GM12878 (cell line): ENCODE measurements at regions not wholly inside any gene's neighbourhood (a gene's known extent, or its start where the extent isn't known, plus 50 kb on each side); places are given as distances from the start of the nearest gene placed in this dataset.

Experiments
- ATAC-seq: fragments of 200-7000 bp; cut with Tn5 transposase; 3 replicates; pipeline ENCODE4 v1.9.1; 2020; ENCODE audit warnings: mild to moderate bottlenecking, moderate library complexity
- BruUV-seq: library from RNA; stranded (reverse); fragments of 400-500 nt; replicated peaks from 2 replicates; lab custom pipeline; 2021; lab: Mats Ljungman, UMichigan
- CTCF ChIA-PET: fragments of 300-600 bp; sonication (Branson Sonifier 250); formaldehyde crosslinking; extraction: SDS; loops from one replicate; lab custom pipeline; 2021; ENCODE audit warnings: inconsistent platforms; lab: Yijun Ruan, JAX
- POLR2A ChIA-PET: fragments of 350-600 bp; formaldehyde crosslinking; extraction: SDS; loops from one replicate; lab custom pipeline; 2021; ENCODE audit warnings: inconsistent platforms; lab: Charles Lee
- RAD21 ChIA-PET: fragments of 300-600 bp; sonication (Branson Sonifier 250); formaldehyde crosslinking; loops from one replicate; lab custom pipeline; 2023; ENCODE audit warnings: antibody characterized with exemption; ENCODE audit not compliant: unreplicated experiment; lab: Charles Lee
- SMC1A ChIA-PET: fragments of 300-600 bp; sonication (Branson Sonifier 250); formaldehyde crosslinking; loops from one replicate; lab custom pipeline; 2023; ENCODE audit not compliant: unreplicated experiment, uncharacterized antibody; lab: Charles Lee
- DNase-seq: peaks from one replicate; pipeline ENCODE4 v3.0.0-alpha.2; 2011; ENCODE audit warnings: low read depth, low spot score
- FAIRE-seq: peaks from 3 replicates; lab custom pipeline; 2011; peaks lifted over from hg19 to GRCh38; lab: Jason Lieb, UNC
- H2AFZ ChIP-seq: 2 replicates; pipeline ENCODE4 v1.6.0; 2011; ENCODE audit warnings: low read depth, low read length, control low read depth; ENCODE audit not compliant: control insufficient read depth
- H3K27ac ChIP-seq: 2 replicates; pipeline ENCODE4 v1.5.1; 2011; ENCODE audit warnings: control low read depth; ENCODE audit not compliant: control insufficient read depth, insufficient read depth
- H3K27me3 ChIP-seq, 2 experiments: replicated peaks in 1 of 2; 2 replicates each; pipeline versions ENCODE4 v1.6.0 to v1.6.1; 2011; ENCODE audit warnings: low read length in 1 of 2; ENCODE audit not compliant: control insufficient read depth in 2 of 2, insufficient read depth in 2 of 2
- H3K36me3 ChIP-seq, 2 experiments: 2 replicates each; pipeline ENCODE4 v1.5.1; 2011; ENCODE audit warnings: low read length in 1 of 2; ENCODE audit not compliant: control insufficient read depth in 2 of 2, insufficient read depth in 2 of 2
- H3K4me1 ChIP-seq: 2 replicates; pipeline ENCODE4 v1.6.1; 2011; ENCODE audit warnings: mild to moderate bottlenecking, low read length, moderate library complexity, mixed read lengths; ENCODE audit not compliant: control insufficient read depth, insufficient read depth
- H3K4me2 ChIP-seq: 2 replicates; pipeline ENCODE4 v1.6.0; 2011; ENCODE audit warnings: control low read depth; ENCODE audit not compliant: control insufficient read depth, insufficient read depth
- H3K4me3 ChIP-seq: fragments of 200-600 bp; sonication (generic); 2 replicates; pipeline ENCODE4 v1.5.1; 2016
- H3K79me2 ChIP-seq: 2 replicates; pipeline ENCODE4 v1.6.0; 2011; ENCODE audit warnings: low read length; ENCODE audit not compliant: control insufficient read depth, insufficient read depth
- H3K9ac ChIP-seq: 2 replicates; pipeline ENCODE4 v1.8.0; 2011; ENCODE audit warnings: low read length, control low read depth, mixed read lengths; ENCODE audit not compliant: control insufficient read depth, insufficient read depth
- H3K9me3 ChIP-seq: replicated peaks from 3 replicates; pipeline ENCODE4 v1.5.1; 2011; ENCODE audit warnings: mild to moderate bottlenecking, low read length; ENCODE audit not compliant: control insufficient read depth, insufficient read depth
- H4K20me1 ChIP-seq: 2 replicates; pipeline ENCODE4 v1.6.0; 2011; ENCODE audit not compliant: control insufficient read depth, insufficient read depth
- ASH2L ChIP-seq: fragments of 300-600, 200-600 bp; sonication (generic); IDR thresholded peaks from 2 replicates; pipeline ENCODE4 v1.6.1; 2017; ENCODE audit warnings: low read depth, mild to moderate bottlenecking, borderline replicate concordance
- ATF3 ChIP-seq: IDR thresholded peaks from 2 replicates; pipeline ENCODE4 v1.6.1; 2011; ENCODE audit warnings: low read depth, mild to moderate bottlenecking, low read length, moderate library complexity, borderline replicate concordance; ENCODE audit errors: extremely low read depth
- ATF7 ChIP-seq: fragments of 450-650 bp; IDR thresholded peaks from 2 replicates; pipeline ENCODE4 v1.6.1; 2016; ENCODE audit warnings: low read depth, mild to moderate bottlenecking
- CEBPB ChIP-seq, 2 experiments: fragments of 150-350 bp in 1 of 2; IDR thresholded peaks; 2 replicates each; pipeline ENCODE4 v1.6.1; 2012 to 2014; ENCODE audit warnings: low read depth in 2 of 2, low read length in 2 of 2, borderline replicate concordance in 1 of 2, inconsistent platforms in 1 of 2
- GABPA ChIP-seq: IDR thresholded peaks from 2 replicates; pipeline ENCODE4 v1.6.1; 2014; ENCODE audit warnings: antibody characterized with exemption, low read depth, mild to moderate bottlenecking, inconsistent platforms
- HSF1 ChIP-seq: fragments of 150-350 bp; IDR thresholded peaks from 2 replicates; pipeline ENCODE4 v1.6.1; 2014; ENCODE audit warnings: mild to moderate bottlenecking, low read depth, low read length
- IRF3 ChIP-seq: fragments of 450-650 bp; IDR thresholded peaks from 2 replicates; pipeline ENCODE4 v1.6.1; 2014; ENCODE audit warnings: mild to moderate bottlenecking
- IRF5 ChIP-seq: fragments of 450-650 bp; IDR thresholded peaks from 2 replicates; pipeline ENCODE4 v1.6.1; 2017; ENCODE audit warnings: borderline replicate concordance
- SMARCA5 ChIP-seq: fragments of 450-650 bp; IDR thresholded peaks from 2 replicates; pipeline ENCODE4 v1.6.1; 2017; ENCODE audit warnings: mild to moderate bottlenecking
- USF1 ChIP-seq: IDR thresholded peaks from 2 replicates; pipeline ENCODE4 v1.6.1; 2011; ENCODE audit warnings: borderline replicate concordance, low read depth, mild to moderate bottlenecking, moderate library complexity, mixed read lengths, low read length; ENCODE audit not compliant: insufficient read depth; ENCODE audit errors: extremely low read length
- ZBTB40 ChIP-seq: fragments of 450-650 bp; IDR thresholded peaks from 2 replicates; pipeline ENCODE4 v1.6.1; 2016; ENCODE audit warnings: mild to moderate bottlenecking, moderate library complexity, borderline replicate concordance
- WGBS: methylation state at CpG from one replicate; pipeline ENCODE4 v1.1.6; 2016; ENCODE audit warnings: low lambda C conversion rate; ENCODE audit not compliant: insufficient replicate concordance, insufficient coverage; ENCODE audit errors: missing lambda C conversion rate; 5-methylcytosine and 5-hydroxymethylcytosine counted together
- in situ Hi-C: fragments of 300-500 bp; cut with MboI; formaldehyde crosslinking; loops from 9 replicates; pipeline ENCODE4 v1.14.3; 2018; ENCODE audit warnings: mixed read lengths
- intact Hi-C: fragments of 100-400 bp; cut with micrococcal nuclease; formaldehyde crosslinking; loops from one replicate; pipeline ENCODE4 v1.14.2; 2022; ENCODE audit not compliant: unreplicated experiment

GRCh38 chr15:62486041-62486440 is 321.0 kb upstream of the C2CD4B start (continued):
- TF ChIP-seq ATF7: no peak
- TF ChIP-seq IRF5: no peak
- TF ChIP-seq, all 136 proteins: peak for 0

- intact Hi-C loops: no loop called here
- no peak overlapping the region for H2AFZ ChIP-seq
- SMC1A ChIA-PET: no interaction called here
- H3K4me1 ChIP-seq: no peaks in the 10 kb centered on the region
- POLR2A ChIA-PET: no interaction called here
- no peak overlapping the region for H3K27ac ChIP-seq
- DNase-seq (no peak), FAIRE-seq (no peak), ATAC-seq (no peak)
- H3K4me2 ChIP-seq: no peak overlapping the region
- CTCF ChIA-PET: no interaction called here
- H3K4me3 ChIP-seq: no peak overlapping the region
- H3K36me3 ChIP-seq: no peaks in the 10 kb centered on the region
- no peaks in the 10 kb centered on the region for H3K27me3 ChIP-seq
- RAD21 ChIA-PET: no interaction called here
- no TSS peak for BruUV-seq
- no peaks in the 10 kb centered on the region for H3K79me2 ChIP-seq
- no peak overlapping the region for H3K9ac ChIP-seq
- WGBS: 94% methylated on average over 1 of the region's 1 CpG
- H3K9me3 ChIP-seq: no peaks in the 10 kb centered on the region
- H4K20me1 ChIP-seq: no peaks in the 10 kb centered on the region
- in situ Hi-C loops: no loop called here
- TF ChIP-seq CEBPB (IDR thresholded peaks at IDR 0.05; ENCODE audit: borderline replicate concordance in 1 of 2, low read depth in 2 of 2, low read length in 2 of 2): no peak
- no peak for TF ChIP-seq USF1
- TF ChIP-seq GABPA: no peak
- TF ChIP-seq IRF5: no peak
- no peak for TF ChIP-seq HSF1
- TF ChIP-seq IRF3: no peak
- no peak for TF ChIP-seq ATF3
- no peak for TF ChIP-seq SMARCA5
- TF ChIP-seq ASH2L: no peak
- no peak for TF ChIP-seq ZBTB40
These were observed 323.3 kb upstream of the C2CD4B start for GRCh38 chr15:62488387-62488786.
